Choroid plexus epithelial cell (primary cell): ENCODE measurements at regions not wholly inside any gene's neighbourhood (a gene's known extent, or its start where the extent isn't known, plus 50 kb on each side); places are given as distances from the start of the nearest gene placed in this dataset.

ENCODE experiments used
- DNase-seq: peaks from one replicate; pipeline ENCODE4 v3.0.0-alpha.2; 2010; ENCODE audit warnings: low read depth
- H3K4me3 ChIP-seq: 2 replicates; pipeline ENCODE4 v1.5.1; 2011; ENCODE audit warnings: low read depth, mild to moderate bottlenecking, control low read depth, low read length, moderate library complexity
- CTCF ChIP-seq: conservative IDR thresholded peaks from 2 replicates; pipeline ENCODE4 v1.5.1; 2011; ENCODE audit warnings: low read depth, mild to moderate bottlenecking, control low read depth, inconsistent platforms, low read length, moderate library complexity

DNA sequence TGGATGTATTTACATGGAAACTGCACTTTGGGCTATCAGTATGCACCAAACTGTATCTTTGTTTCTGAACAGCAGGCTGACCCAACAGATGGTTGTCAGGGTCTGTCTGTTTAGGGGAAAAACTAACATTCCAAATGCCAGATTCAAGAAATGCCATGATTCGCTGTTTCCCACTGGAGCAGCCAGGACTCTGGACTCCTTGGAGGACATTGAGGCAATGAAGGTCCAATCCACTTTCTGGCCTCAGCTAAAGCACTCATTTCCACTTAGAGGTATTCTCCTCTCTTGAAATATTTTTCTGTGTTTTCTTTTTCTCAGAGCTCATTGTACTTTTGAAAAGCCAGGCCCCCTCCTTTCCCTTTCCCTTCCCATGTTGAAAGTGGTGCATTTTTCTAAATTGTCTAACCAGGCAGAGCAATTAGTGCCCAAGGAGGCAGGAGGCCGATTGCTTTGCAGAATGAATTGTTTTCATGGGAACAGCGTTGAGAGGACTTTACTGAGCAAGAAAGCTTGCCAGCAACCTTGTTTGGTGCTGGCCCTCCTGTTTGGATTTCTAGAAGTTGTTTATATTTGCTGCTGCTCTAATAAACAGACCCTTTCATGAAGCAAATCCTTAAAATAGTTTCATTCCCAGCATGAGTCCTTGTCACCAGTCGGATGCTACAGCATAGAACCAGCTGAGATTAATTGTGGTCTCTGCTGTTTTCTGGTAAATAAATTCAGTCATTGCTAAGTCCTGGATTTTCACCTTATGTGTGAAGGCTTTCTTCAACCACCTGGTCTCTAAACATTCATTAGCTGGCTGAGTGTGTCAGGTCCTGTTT, 132.8 kb upstream of the TAF11L2 start:
- H3K4me3 ChIP-seq: no peak overlapping the region
- DNase-seq: no peak
- no peak for TF ChIP-seq CTCF

- DNase-seq: peak; percentile 50
- no peak overlapping the region for H3K4me3 ChIP-seq
- TF ChIP-seq CTCF: no peak
Measured at GRCh38 chr5:17365811-17366138, 132.3 kb upstream of the TAF11L2 start.

- TF ChIP-seq CTCF: no peak
- no peak for DNase-seq
- no peak overlapping the region for H3K4me3 ChIP-seq
Measured at GRCh38 chr5:17367256-17367840, 130.7 kb upstream of the TAF11L2 start.

GRCh38 chr5:17370651-17371050, 127.4 kb upstream of the TAF11L2 start:
- no peak for TF ChIP-seq CTCF
- H3K4me3 ChIP-seq: no peak overlapping the region
- no peak for DNase-seq

- TF ChIP-seq CTCF: no peak
- no peak for DNase-seq
- no peak overlapping the region for H3K4me3 ChIP-seq
Measured at GRCh38 chr5:17373406-17373805, 124.6 kb upstream of the TAF11L2 start.

DNA sequence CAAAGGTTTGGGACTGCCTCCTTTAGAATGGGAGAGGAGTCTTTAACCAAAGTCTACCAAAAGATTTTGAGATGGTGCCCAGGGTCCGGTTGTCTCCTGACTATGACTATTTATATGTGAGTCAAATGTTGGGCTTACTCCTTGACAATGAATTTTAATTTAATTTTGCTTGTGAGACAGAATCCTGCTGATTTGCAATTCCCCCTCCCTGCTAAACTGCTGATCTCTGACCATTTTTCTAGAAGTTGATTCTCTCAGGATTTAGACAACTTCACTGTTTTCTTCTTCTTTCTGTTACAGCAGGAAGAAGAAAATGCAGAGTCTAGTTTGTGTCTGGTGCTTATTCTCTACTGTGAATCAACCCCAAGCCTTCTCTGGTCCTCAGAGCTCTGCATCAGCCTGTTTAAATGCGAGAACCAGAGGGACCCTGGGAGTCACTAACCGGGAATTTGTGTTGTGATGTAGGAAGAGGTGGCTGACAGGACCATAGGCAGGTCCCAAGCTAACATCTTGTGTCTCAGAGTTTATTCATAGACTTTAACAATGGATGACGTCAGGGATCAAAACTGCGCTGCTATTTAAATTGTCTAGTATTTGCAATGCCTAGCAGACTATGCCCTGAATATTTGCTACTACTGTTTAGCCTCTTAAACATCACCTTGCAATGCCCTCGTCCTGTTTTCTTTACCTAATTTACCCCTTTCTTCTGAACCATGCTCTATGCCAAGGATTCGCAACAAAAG, 124.0 kb upstream of the TAF11L2 start:
- DNase-seq: no peak
- H3K4me3 ChIP-seq: no peak overlapping the region
- no peak for TF ChIP-seq CTCF
